GM20431 (cell line): ENCODE measurements at regions not wholly inside any gene's neighbourhood (a gene's known extent, or its start where the extent isn't known, plus 50 kb on each side); places are given as distances from the start of the nearest gene placed in this dataset.

Source experiments
- in situ Hi-C: fragments of 300-500 bp; cut with MseI, MboI; formaldehyde crosslinking; loops from one replicate; pipeline ENCODE4 v1.15.0; 2020; ENCODE audit warnings: low sequenced_read_pairs; ENCODE audit not compliant: unreplicated experiment

GRCh38 chr2:41722668-41723369 lies 325.0 kb upstream of the PKDCC start:
- in situ Hi-C loops = no loop called here

DNA sequence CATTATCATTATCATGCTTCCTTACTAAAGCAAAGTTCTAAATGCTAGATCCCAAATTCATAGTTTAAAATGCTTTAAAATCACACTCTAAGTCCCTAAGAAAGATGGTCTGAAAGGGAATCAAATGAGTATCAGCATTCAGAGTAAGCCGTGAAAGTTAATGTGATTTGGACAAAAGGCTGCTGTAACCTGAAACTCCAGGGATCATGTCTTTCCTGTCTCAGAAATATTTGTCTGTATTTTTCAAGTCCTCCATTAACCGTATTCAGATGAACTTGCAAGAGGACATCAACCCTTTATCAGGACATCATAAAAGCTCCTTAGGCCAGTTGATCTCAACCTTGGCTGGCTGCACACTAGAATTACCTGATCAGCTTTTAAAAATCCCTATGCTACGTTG lies 324.3 kb upstream of the PKDCC start:
- in situ Hi-C loops = no loop called here

DNA sequence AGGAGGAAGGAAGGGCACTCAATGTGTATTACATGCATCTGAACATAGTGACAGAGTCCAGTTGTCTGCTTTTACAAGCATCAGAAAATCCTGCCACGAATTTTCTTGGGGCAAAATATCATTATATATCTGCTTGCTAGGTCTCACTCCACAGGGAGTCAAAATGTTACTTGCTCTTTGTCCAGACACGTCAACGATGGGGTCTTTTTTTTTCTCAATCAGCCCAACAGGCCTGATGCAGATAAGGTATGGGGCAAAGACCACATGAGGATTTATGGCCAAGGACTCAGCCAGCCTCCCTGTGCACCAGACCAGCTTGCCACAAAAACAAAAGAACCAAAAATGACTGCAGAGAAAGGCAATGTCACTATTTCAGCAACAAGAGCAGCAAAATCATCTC lies 323.4 kb upstream of the PKDCC start:
- in situ Hi-C loops = no loop called here

DNA sequence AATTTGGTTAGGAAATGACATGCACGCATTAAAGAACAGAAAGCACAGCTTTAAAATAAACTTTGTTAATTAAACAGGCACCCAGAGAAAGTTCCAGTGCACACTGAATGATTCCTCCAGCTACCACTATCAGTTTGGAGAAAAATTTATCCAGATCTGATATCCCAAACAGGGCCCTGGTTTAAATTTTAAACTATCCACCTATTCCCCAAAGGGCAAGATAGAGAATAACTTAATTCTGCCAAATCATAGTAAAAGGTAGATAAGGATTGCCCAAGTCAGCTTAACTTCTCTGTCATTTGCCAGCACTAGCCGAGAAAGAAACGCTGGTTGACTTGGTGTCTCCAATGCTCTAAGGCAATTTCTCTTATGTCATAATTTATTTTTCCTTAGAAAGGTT lies 321.9 kb upstream of the PKDCC start:
- in situ Hi-C loops = no loop called here

- in situ Hi-C loops = no loop called here
Measured at GRCh38 chr2:41726364-41726763, 321.5 kb upstream of the PKDCC start.

GRCh38 chr2:41727152-41727551 lies 320.7 kb upstream of the PKDCC start:
- in situ Hi-C loops = no loop called here

GRCh38 chr2:41727711-41728110 lies 320.1 kb upstream of the PKDCC start:
- in situ Hi-C loops = no loop called here

GRCh38 chr2:41728788-41729338 lies 319.0 kb upstream of the PKDCC start:
- in situ Hi-C loops = no loop called here

GRCh38 chr2:41729800-41730364 lies 317.9 kb upstream of the PKDCC start:
- in situ Hi-C loops = no loop called here

DNA sequence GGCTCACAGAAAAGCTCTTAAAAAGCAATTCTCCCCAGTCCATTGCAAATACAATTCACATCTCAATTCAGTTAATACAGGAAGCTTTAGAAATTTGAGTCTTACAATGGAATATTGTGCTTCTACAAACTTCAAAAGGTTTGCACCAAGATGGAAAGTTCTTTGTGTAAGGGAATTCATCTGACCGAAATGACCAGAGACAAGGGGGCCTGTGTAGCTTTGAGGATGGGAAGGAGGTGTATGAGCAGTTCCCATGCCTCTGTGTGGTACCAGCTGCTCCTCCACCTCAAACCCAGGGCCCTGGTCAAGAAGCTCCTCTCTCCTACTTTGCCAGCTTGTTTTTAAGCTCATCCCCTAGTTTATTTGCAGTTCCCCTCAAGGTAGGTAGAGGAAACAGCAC lies 312.8 kb upstream of the PKDCC start:
- in situ Hi-C loops = no loop called here

- in situ Hi-C loops = no loop called here
Measured at GRCh38 chr2:41735476-41735875, 312.3 kb upstream of the PKDCC start.

DNA sequence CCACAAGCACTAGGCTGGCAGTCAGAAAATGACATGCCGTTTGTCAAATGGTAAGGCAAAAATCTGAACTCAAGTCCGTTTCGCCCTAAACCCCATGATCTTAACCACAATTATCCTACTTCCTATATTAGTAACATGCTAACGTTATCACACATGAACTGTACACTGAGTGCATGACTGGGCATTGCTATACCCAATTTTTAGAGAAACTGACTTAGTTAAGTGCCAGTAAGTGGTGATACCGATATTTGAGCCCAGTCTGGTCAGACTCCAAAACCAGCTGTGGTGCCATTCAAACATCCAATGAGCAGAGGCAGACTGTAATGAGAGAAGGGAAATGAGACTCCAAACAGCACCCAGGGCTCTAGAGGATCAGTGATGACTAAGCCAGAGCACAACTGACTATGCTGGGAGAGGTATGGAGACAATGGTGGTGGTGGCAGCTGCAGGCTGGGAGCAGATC lies 311.7 kb upstream of the PKDCC start:
- in situ Hi-C loops = no loop called here

DNA sequence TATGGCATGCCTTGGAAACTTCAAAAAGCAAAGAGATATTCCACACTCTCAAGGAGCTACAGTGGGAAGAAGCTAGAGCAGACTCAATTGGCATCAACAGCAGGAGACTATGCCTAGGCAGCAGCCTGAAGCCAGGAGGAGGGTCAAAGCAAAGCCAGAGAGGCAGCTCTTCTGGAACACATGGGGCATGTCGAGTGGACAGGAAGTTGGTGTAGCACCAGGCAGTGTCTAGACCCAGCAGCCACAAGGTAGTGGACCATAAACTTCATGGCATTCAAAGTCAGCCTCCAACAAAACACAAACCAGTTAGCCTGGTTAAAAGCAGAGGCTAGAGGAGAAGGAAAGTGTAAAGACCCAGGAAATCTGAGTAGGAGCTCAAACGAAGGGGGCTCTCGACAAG lies 311.2 kb upstream of the PKDCC start:
- in situ Hi-C loops = no loop called here

- in situ Hi-C loops = no loop called here
Measured at GRCh38 chr2:41737888-41738287, 309.9 kb upstream of the PKDCC start.

DNA sequence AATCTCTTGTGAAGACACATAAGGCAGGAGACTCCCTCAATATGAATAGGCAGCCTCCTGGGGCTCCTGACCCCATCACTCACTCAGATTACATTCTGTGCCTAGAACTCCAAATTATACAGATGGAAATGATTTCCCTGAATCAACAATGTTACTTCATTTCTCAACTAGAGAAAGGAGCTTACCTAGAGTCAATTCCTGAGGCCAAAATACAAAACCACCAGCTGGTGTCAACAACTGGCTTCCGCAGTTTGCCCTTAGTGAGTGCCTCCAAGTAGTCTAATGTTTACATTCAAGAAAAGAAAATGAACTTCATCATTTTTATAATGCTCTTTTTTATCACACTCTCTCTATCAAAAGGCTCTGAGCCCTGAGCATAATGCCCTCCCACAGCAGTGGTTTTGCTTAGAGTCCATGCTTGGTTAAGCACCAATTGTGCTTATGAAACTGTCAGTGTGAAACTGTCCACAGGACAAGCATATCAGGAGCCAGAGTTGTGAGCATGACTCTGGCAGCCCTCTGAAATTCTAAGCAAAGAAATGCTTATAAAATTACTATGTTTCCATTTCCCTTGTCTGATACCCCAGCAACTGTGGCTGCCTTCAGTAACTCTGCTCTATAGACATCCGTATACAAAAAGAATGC lies 305.7 kb upstream of the PKDCC start:
- in situ Hi-C loops = no loop called here

GRCh38 chr2:41743324-41743723 lies 304.5 kb upstream of the PKDCC start:
- in situ Hi-C loops = no loop called here

DNA sequence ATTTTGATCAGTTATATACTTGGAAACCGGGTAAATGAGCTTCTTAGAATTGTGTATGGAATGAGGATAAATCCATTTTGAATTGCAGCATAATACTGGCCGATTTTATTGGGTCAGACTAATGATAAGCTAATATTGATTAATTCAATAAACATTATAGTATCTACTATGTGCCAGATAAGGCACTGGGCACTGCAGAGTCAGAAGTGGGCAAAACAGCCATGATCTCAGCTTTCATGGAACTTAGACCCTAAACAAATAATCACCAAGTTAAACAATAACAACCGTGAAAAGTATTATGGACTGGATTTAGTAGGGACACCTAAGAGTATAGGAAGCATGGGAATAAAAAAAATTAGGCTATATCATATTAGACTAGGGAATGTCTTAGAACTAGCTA lies 297.0 kb upstream of the PKDCC start:
- in situ Hi-C loops = no loop called here

- in situ Hi-C loops = no loop called here
Measured at GRCh38 chr2:41759880-41760279, 287.9 kb upstream of the PKDCC start.

DNA sequence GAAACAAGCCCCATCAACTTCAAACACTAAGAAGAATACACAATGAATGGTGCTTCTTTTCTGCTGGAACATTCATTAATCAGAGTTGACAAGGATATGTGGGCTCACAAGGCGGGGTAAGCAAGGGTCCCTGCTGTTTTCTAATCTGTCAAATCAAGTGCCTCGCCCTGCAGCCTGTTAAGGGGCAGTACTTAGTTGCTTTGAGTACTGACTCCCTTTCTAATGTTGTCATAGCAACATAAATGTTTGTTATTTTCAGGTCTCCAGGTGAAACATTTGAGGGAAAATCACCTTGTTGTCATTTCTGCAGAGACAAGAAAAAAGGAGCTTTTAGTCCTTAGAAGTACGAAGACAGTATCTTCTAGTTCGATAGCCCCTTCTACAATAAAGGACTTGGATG lies 284.7 kb upstream of the PKDCC start:
- in situ Hi-C loops = no loop called here

GRCh38 chr2:41764131-41764530 lies 283.7 kb upstream of the PKDCC start:
- in situ Hi-C loops = no loop called here

GRCh38 chr2:41764919-41765318 lies 282.9 kb upstream of the PKDCC start:
- in situ Hi-C loops = no loop called here
